HEK293 (cell line): ENCODE measurements at regions not wholly inside any gene's neighbourhood (a gene's known extent, or its start where the extent isn't known, plus 50 kb on each side); places are given as distances from the start of the nearest gene placed in this dataset.

Experiments
- CTCF ChIA-PET: fragments of 350-600 bp; formaldehyde crosslinking; extraction: SDS; loops from one replicate; lab custom pipeline; 2021; ENCODE audit warnings: antibody characterized with exemption; lab: Yijun Ruan, JAX
- POLR2A ChIA-PET: fragments of 300-600 bp; formaldehyde crosslinking; extraction: SDS; loops from one replicate; lab custom pipeline; 2020; ENCODE audit warnings: antibody characterized with exemption, inconsistent platforms; lab: Yijun Ruan, JAX
- H3K27ac ChIP-seq: fragments of 200-500 bp; sonication (Bioruptor generic); 2 replicates; pipeline ENCODE4 v1.5.1; 2014; ENCODE audit warnings: low read depth, low read length, control low read depth, inconsistent platforms; ENCODE audit errors: extremely low read depth
- H3K36me3 ChIP-seq, 2 experiments: fragments of 200-500 bp in 1 of 2; sonication (Bioruptor generic) in 1 of 2; 1 replicate in 1 of 2; 2 replicates in 1 of 2; pipeline ENCODE4 v1.5.1; 2014 to 2017; ENCODE audit warnings: inconsistent platforms in 2 of 2, low read length in 2 of 2; ENCODE audit not compliant: control insufficient read depth in 2 of 2, insufficient read depth in 1 of 2
- H3K4me1 ChIP-seq: fragments of 200-500 bp; sonication (Bioruptor generic); 2 replicates; pipeline ENCODE4 v1.5.1; 2014; ENCODE audit warnings: mild to moderate bottlenecking, low read length, inconsistent platforms; ENCODE audit not compliant: control insufficient read depth, insufficient read depth
- H3K4me3 ChIP-seq: 2 replicates; pipeline ENCODE4 v1.5.1; 2011; ENCODE audit warnings: low read depth, mild to moderate bottlenecking, control low read depth, low read length, moderate library complexity
- H3K9me3 ChIP-seq: fragments of 200-500 bp; sonication (Bioruptor generic); 2 replicates; pipeline ENCODE4 v1.5.1; 2014; ENCODE audit warnings: low read depth, low read length, inconsistent platforms; ENCODE audit not compliant: control insufficient read depth, insufficient read depth
- BCL11B ChIP-seq: fragments of 450-650 bp; formaldehyde crosslinking; IDR thresholded peaks from 2 replicates; pipeline ENCODE4 v1.5.1; 2016; ENCODE audit warnings: low read depth, missing biosample characterization, missing genetic modification characterization
- INSM2 ChIP-seq: fragments of 450-650 bp; formaldehyde crosslinking; IDR thresholded peaks from 2 replicates; pipeline ENCODE4 v1.5.1; 2016; ENCODE audit warnings: missing biosample characterization, missing genetic modification characterization
- KLF16 ChIP-seq: fragments of 450-650 bp; formaldehyde crosslinking; IDR thresholded peaks from 2 replicates; pipeline ENCODE4 v1.5.1; 2017; ENCODE audit warnings: missing biosample characterization, missing genetic modification characterization
- MZF1 ChIP-seq: fragments of 450-650 bp; formaldehyde crosslinking; IDR thresholded peaks from 2 replicates; pipeline ENCODE4 v1.5.1; 2017; ENCODE audit warnings: missing biosample characterization, missing genetic modification characterization, borderline replicate concordance
- PATZ1 ChIP-seq: fragments of 450-650 bp; formaldehyde crosslinking; IDR thresholded peaks from 2 replicates; pipeline ENCODE4 v1.5.1; 2016; ENCODE audit warnings: missing biosample characterization, missing genetic modification characterization
- REST ChIP-seq: fragments of 450-650 bp; formaldehyde crosslinking; IDR thresholded peaks from 2 replicates; pipeline ENCODE4 v1.5.1; 2016; ENCODE audit warnings: missing biosample characterization, missing genetic modification characterization
- ZBTB7A ChIP-seq: fragments of 450-650 bp; formaldehyde crosslinking; IDR thresholded peaks from 2 replicates; pipeline ENCODE4 v1.5.1; 2016; ENCODE audit warnings: low read depth, missing biosample characterization, missing genetic modification characterization
- ZFHX2 ChIP-seq: fragments of 450-650 bp; formaldehyde crosslinking; conservative IDR thresholded peaks from 2 replicates; pipeline ENCODE4 v1.5.1; 2016; ENCODE audit warnings: missing biosample characterization, missing genetic modification characterization
- ZFP37 ChIP-seq: fragments of 450-650 bp; formaldehyde crosslinking; IDR thresholded peaks from 2 replicates; pipeline ENCODE4 v1.5.1; 2016; ENCODE audit warnings: missing biosample characterization, missing genetic modification characterization
- ZNF114 ChIP-seq: fragments of 450-650 bp; formaldehyde crosslinking; IDR thresholded peaks from 2 replicates; pipeline ENCODE4 v1.5.0; 2017; ENCODE audit warnings: missing biosample characterization, missing genetic modification characterization
- ZNF148 ChIP-seq: fragments of 450-650 bp; formaldehyde crosslinking; IDR thresholded peaks from 2 replicates; pipeline ENCODE4 v1.5.0; 2017; ENCODE audit warnings: missing biosample characterization, missing genetic modification characterization, borderline replicate concordance
- ZNF266 ChIP-seq: fragments of 450-650 bp; formaldehyde crosslinking; IDR thresholded peaks from 2 replicates; pipeline ENCODE4 v1.5.1; 2016; ENCODE audit warnings: missing biosample characterization, missing genetic modification characterization, low read depth
- ZNF324 ChIP-seq: fragments of 450-650 bp; formaldehyde crosslinking; IDR thresholded peaks from 2 replicates; pipeline ENCODE4 v1.5.1; 2016; ENCODE audit warnings: missing biosample characterization, missing genetic modification characterization
- ZNF37A ChIP-seq: fragments of 450-650 bp; IDR thresholded peaks from 2 replicates; pipeline ENCODE4 v1.5.1; 2018; ENCODE audit warnings: missing biosample characterization, missing genetic modification characterization
- ZNF473 ChIP-seq: fragments of 450-650 bp; formaldehyde crosslinking; IDR thresholded peaks from 2 replicates; pipeline ENCODE4 v1.5.1; 2017; ENCODE audit warnings: missing biosample characterization, missing genetic modification characterization
- ZNF514 ChIP-seq: fragments of 450-650 bp; formaldehyde crosslinking; IDR thresholded peaks from 2 replicates; pipeline ENCODE4 v1.5.1; 2016; ENCODE audit warnings: missing biosample characterization, missing genetic modification characterization
- ZNF521 ChIP-seq: fragments of 450-650 bp; formaldehyde crosslinking; IDR thresholded peaks from 2 replicates; pipeline ENCODE4 v1.5.1; 2017; ENCODE audit warnings: missing biosample characterization, mild to moderate bottlenecking, missing genetic modification characterization
- ZNF639 ChIP-seq: fragments of 450-650 bp; formaldehyde crosslinking; IDR thresholded peaks from 2 replicates; pipeline ENCODE4 v1.5.1; 2016; ENCODE audit warnings: missing biosample characterization, missing genetic modification characterization
- TF ChIP-seq, protein P1 (sequence below): fragments of 450-650 bp; IDR thresholded peaks from 2 replicates; pipeline ENCODE4 v1.5.1; 2018; ENCODE audit warnings: missing biosample characterization, mild to moderate bottlenecking, missing genetic modification characterization

DNA sequence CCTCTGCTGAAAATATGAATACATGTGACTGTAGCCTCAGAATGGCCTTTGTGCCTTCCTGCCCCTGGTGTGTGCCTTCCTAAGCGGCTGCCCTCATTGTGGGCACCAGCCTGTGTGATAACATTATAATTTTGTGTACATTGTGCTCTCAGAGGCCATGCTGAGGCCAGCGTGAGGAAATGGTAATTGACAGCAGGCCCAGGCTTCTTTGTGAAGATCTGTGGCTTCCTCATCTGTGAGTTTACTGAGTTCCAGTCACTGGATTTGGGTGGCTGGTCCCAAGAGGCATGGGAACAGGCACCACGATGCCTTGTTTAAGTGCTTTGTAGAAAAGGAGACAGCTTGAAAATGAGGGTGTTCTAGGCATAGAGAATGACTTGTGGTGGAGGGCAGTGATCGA is 389.3 kb downstream of the OMA1 start:
- CTCF ChIA-PET, result interaction anchor here (0.6 to 6.3 kb wide), 2 partner anchors 8 to 35 kb away, joined by 4 to 50 read pairs; no protein-coding TSS in a partner anchor
- no peak for TF ChIP-seq ZNF148 (tag by site-specific recombination)
- no peak for TF ChIP-seq ZNF114 (tag by site-specific recombination)
- no peak for TF ChIP-seq BCL11B (tag by site-specific recombination)
- TF ChIP-seq MZF1 (tag by site-specific recombination), result no peak
- TF ChIP-seq INSM2 (tag by site-specific recombination), result no peak
- TF ChIP-seq ZNF324 (tag by site-specific recombination), result no peak
- TF ChIP-seq, all 188 proteins: peak for 0
- Histone ChIP-seq H3K4me1 (no peaks in the 10 kb centered on the region), H3K4me3 (no peak overlapping the region), H3K36me3 (no peaks in the 10 kb centered on the region), H3K27ac (no peak overlapping the region), H3K9me3 (no peaks in the 10 kb centered on the region)
- POLR2A ChIA-PET, result no interaction called here

DNA sequence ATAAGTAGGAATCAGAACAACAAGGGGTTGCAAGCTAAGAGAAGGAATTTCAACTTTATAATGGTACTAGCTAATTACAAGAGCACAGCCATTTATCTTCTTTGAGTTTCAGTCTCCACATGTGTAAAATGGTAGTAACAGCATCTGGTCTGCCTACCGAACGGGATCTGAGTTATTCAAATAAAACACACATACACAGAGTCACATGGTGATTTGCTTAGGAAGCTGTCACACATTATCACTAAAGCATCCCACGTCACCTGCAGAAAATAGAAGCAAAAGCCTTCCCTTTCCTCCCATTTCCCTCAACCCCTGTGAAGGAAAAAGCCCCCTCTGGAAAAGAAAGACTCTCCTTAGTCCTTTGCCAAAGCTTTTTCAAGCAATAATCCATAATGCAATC is 389.7 kb downstream of the OMA1 start:
- TF ChIP-seq, protein P1, sequence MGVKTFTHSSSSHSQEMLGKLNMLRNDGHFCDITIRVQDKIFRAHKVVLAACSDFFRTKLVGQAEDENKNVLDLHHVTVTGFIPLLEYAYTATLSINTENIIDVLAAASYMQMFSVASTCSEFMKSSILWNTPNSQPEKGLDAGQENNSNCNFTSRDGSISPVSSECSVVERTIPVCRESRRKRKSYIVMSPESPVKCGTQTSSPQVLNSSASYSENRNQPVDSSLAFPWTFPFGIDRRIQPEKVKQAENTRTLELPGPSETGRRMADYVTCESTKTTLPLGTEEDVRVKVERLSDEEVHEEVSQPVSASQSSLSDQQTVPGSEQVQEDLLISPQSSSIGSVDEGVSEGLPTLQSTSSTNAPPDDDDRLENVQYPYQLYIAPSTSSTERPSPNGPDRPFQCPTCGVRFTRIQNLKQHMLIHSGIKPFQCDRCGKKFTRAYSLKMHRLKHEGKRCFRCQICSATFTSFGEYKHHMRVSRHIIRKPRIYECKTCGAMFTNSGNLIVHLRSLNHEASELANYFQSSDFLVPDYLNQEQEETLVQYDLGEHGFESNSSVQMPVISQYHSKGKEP (tag by site-specific recombination), result no peak
- TF ChIP-seq ZNF266, result no peak
- TF ChIP-seq ZNF521 (tag by site-specific recombination), result no peak
- TF ChIP-seq, all 188 proteins: peak for 0
- POLR2A ChIA-PET, result no interaction called here
- CTCF ChIA-PET, result interaction anchor here (0.6 to 6.3 kb wide), 4 partner anchors 9 to 701 kb away, joined by 3 to 50 read pairs (median 4); no protein-coding TSS in a partner anchor
- H3K4me3 ChIP-seq, result no peak overlapping the region
- no peaks in the 10 kb centered on the region for H3K9me3 ChIP-seq
- no peaks in the 10 kb centered on the region for H3K4me1 ChIP-seq
- no peaks in the 10 kb centered on the region for H3K36me3 ChIP-seq
- H3K27ac ChIP-seq, result no peak overlapping the region

DNA sequence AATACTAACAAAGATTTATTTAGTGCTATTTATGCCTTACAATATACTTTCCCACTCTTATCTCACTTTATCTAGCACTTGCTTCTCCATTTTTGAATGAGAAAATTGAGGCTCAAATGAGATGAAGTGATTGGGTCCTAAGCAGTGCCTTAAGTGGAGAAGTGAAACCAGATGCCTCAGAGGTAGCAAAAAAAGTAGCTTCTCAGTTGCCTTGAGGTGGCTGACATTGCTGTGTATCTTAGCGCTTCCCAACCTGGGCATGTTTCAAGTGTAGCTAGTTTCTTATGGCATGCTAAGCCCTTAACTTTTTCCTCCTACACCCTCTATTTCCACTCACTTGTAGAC is 390.4 kb downstream of the OMA1 start:
- H3K9me3 ChIP-seq, result no peaks in the 10 kb centered on the region
- no peaks in the 10 kb centered on the region for H3K4me1 ChIP-seq
- POLR2A ChIA-PET, result no interaction called here
- CTCF ChIA-PET, result interaction anchor here (0.6 to 6.3 kb wide), 5 partner anchors 9 to 700 kb away, joined by 3 to 50 read pairs (median 3); no protein-coding TSS in a partner anchor
- no peak overlapping the region for H3K4me3 ChIP-seq
- H3K36me3 ChIP-seq, result no peaks in the 10 kb centered on the region
- no peak overlapping the region for H3K27ac ChIP-seq
- TF ChIP-seq ZFHX2 (tag by site-specific recombination) (no peak), ZNF639 (no peak), ZNF514 (tag by site-specific recombination) (no peak), REST (no peak), KLF16 (tag by site-specific recombination) (no peak), ZBTB7A (tag by site-specific recombination) (no peak), ZFP37 (tag by site-specific recombination) (no peak), ZNF473 (tag by site-specific recombination) (no peak), ZNF37A (tag by site-specific recombination) (no peak), PATZ1 (tag by site-specific recombination) (no peak)
